Esophagus (tissue), 2 donors: ENCODE measurements at regions not wholly inside any gene's neighbourhood (a gene's known extent, or its start where the extent isn't known, plus 50 kb on each side); places are given as distances from the start of the nearest gene placed in this dataset.

Source experiments
- H3K27ac ChIP-seq, 2 donors: one replicate each; pipeline ENCODE4 v1.5.1; 2013; ENCODE audit warnings: low read depth in 2 of 2, mild to moderate bottlenecking in 2 of 2, inconsistent platforms in 1 of 2, low read length in 1 of 2, moderate library complexity in 1 of 2
- H3K27me3 ChIP-seq, 2 donors: one replicate each; pipeline ENCODE4 v1.6.1; 2013; ENCODE audit warnings: low read length in 2 of 2, control low read depth in 1 of 2, mild to moderate bottlenecking in 1 of 2; ENCODE audit not compliant: insufficient read depth in 2 of 2, control insufficient read depth in 1 of 2
- H3K36me3 ChIP-seq, 2 donors: one replicate each; pipeline ENCODE4 v1.6.1; 2013; ENCODE audit warnings: low read length in 1 of 2; ENCODE audit not compliant: control insufficient read depth in 2 of 2, insufficient read depth in 2 of 2
- H3K4me1 ChIP-seq, 2 donors: one replicate each; pipeline ENCODE4 v1.6.1; 2013; ENCODE audit warnings: low read length in 1 of 2; ENCODE audit not compliant: control insufficient read depth in 2 of 2, insufficient read depth in 2 of 2
- H3K4me3 ChIP-seq, 2 donors: one replicate each; pipeline ENCODE4 v1.5.1; 2013; ENCODE audit warnings: low read length in 2 of 2, mild to moderate bottlenecking in 2 of 2, low read depth in 1 of 2, moderate library complexity in 1 of 2
- H3K9me3 ChIP-seq, 2 donors: one replicate each; pipeline ENCODE4 v1.6.1; 2013; ENCODE audit warnings: mild to moderate bottlenecking in 2 of 2, low read depth in 1 of 2, low read length in 1 of 2, moderate library complexity in 1 of 2; ENCODE audit not compliant: control insufficient read depth in 2 of 2, insufficient read depth in 1 of 2
- WGBS, 2 donors: extraction: QIAGEN DNeasy Blood & Tissue Kit; methylation state at CpG; one replicate each; pipeline ENCODE4 v1.1.7; 2013; 5-methylcytosine and 5-hydroxymethylcytosine counted together
- donor health status: healthy with polysubstance abuse.
- donor health status: Bipolar disorder and iron deficiency.

GRCh38 chr1:193960040-193960439 lies 773.6 kb upstream of the B3GALT2 start:
- peaks cover 0 to 3% of the 10 kb centered on the region in 2 donors for H3K9me3 ChIP-seq
- WGBS, 2 donors = 61 to 75% methylated on average over 2 of the region's 2 CpGs
- H3K27me3 ChIP-seq = no peaks in the 10 kb centered on the region
- H3K4me1 ChIP-seq = no peaks in the 10 kb centered on the region
- H3K4me3 ChIP-seq = no peak overlapping the region
- no peak overlapping the region for H3K27ac ChIP-seq
- H3K36me3 ChIP-seq = no peaks in the 10 kb centered on the region

- Histone ChIP-seq H3K36me3 (no peaks in the 10 kb centered on the region), H3K27ac (no peak overlapping the region), H3K27me3 (no peaks in the 10 kb centered on the region), H3K4me1 (no peaks in the 10 kb centered on the region), H3K9me3 (peaks cover 0 to 3% of the 10 kb centered on the region in 2 donors), H3K4me3 (no peak overlapping the region)
- WGBS, 2 donors = 69 to 76% methylated on average over 6 to 7 of the region's 7 CpGs
Observed at GRCh38 chr1:193957556-193958095, 771.2 kb upstream of the B3GALT2 start.

GRCh38 chr1:193952778-193953374 lies 766.5 kb upstream of the B3GALT2 start:
- Histone ChIP-seq H3K4me1 (no peaks in the 10 kb centered on the region), H3K4me3 (no peak overlapping the region), H3K27me3 (no peaks in the 10 kb centered on the region), H3K9me3 (peaks cover 0 to 3% of the 10 kb centered on the region in 2 donors), H3K36me3 (no peaks in the 10 kb centered on the region), H3K27ac (no peak overlapping the region)
- 72 to 76% methylated on average over 1 of the region's 1 CpG for WGBS, 2 donors

- no peaks in the 10 kb centered on the region for H3K9me3 ChIP-seq
- H3K4me1 ChIP-seq = no peaks in the 10 kb centered on the region
- no peak overlapping the region for H3K4me3 ChIP-seq
- WGBS, 2 donors = 81 to 83% methylated on average over 3 of the region's 3 CpGs
- H3K27ac ChIP-seq = no peak overlapping the region
- no peaks in the 10 kb centered on the region for H3K27me3 ChIP-seq
- H3K36me3 ChIP-seq = no peaks in the 10 kb centered on the region
Observed at GRCh38 chr1:193951984-193952383, 765.6 kb upstream of the B3GALT2 start.

GRCh38 chr1:193944454-193944853 lies 758.0 kb upstream of the B3GALT2 start:
- Histone ChIP-seq H3K27ac (no peak overlapping the region), H3K9me3 (no peaks in the 10 kb centered on the region), H3K27me3 (no peaks in the 10 kb centered on the region), H3K36me3 (no peaks in the 10 kb centered on the region), H3K4me1 (no peaks in the 10 kb centered on the region), H3K4me3 (no peak overlapping the region)

- H3K4me3 ChIP-seq = no peak overlapping the region
- 79 to 85% methylated on average over 1 of the region's 1 CpG for WGBS, 2 donors
Observed at GRCh38 chr1:193940176-193940575, 753.8 kb upstream of the B3GALT2 start.

GRCh38 chr1:193939585-193939984 lies 753.2 kb upstream of the B3GALT2 start:
- Histone ChIP-seq H3K27me3 (no peaks in the 10 kb centered on the region), H3K9me3 (no peaks in the 10 kb centered on the region), H3K36me3 (no peaks in the 10 kb centered on the region), H3K4me3 (no peak overlapping the region), H3K4me1 (no peaks in the 10 kb centered on the region), H3K27ac (no peak overlapping the region)
- 97 to 99% methylated on average over 3 of the region's 3 CpGs for WGBS, 2 donors

More at GRCh38 chr1:193940176-193940575, 753.8 kb upstream of the B3GALT2 start:
- H3K4me1 ChIP-seq = no peaks in the 10 kb centered on the region
- H3K27me3 ChIP-seq = no peaks in the 10 kb centered on the region
- no peaks in the 10 kb centered on the region for H3K9me3 ChIP-seq
- H3K36me3 ChIP-seq = no peaks in the 10 kb centered on the region
- H3K27ac ChIP-seq = no peak overlapping the region

- WGBS, 2 donors = 88 to 97% methylated on average over 1 of the region's 1 CpG
- Histone ChIP-seq H3K27ac (no peak overlapping the region), H3K4me3 (no peak overlapping the region), H3K9me3 (no peaks in the 10 kb centered on the region), H3K4me1 (no peaks in the 10 kb centered on the region), H3K27me3 (no peaks in the 10 kb centered on the region), H3K36me3 (no peaks in the 10 kb centered on the region)
Observed at GRCh38 chr1:193937308-193937707, 750.9 kb upstream of the B3GALT2 start.

- Histone ChIP-seq H3K9me3 (no peaks in the 10 kb centered on the region), H3K4me1 (no peaks in the 10 kb centered on the region), H3K36me3 (no peaks in the 10 kb centered on the region), H3K27ac (no peak overlapping the region), H3K4me3 (no peak overlapping the region), H3K27me3 (no peaks in the 10 kb centered on the region)
- 84 to 85% methylated on average over 2 of the region's 2 CpGs for WGBS, 2 donors
Observed at GRCh38 chr1:193932979-193933378, 746.6 kb upstream of the B3GALT2 start.

GRCh38 chr1:193931356-193931755 lies 744.9 kb upstream of the B3GALT2 start:
- peaks cover 3 to 7% of the 10 kb centered on the region in 2 donors for H3K9me3 ChIP-seq
- H3K4me1 ChIP-seq = no peaks in the 10 kb centered on the region
- no peaks in the 10 kb centered on the region for H3K36me3 ChIP-seq
- H3K27ac ChIP-seq = no peak overlapping the region
- H3K4me3 ChIP-seq = no peak overlapping the region
- 87 to 93% methylated on average over 8 of the region's 8 CpGs for WGBS, 2 donors
- no peaks in the 10 kb centered on the region for H3K27me3 ChIP-seq
